ENCODE measurements at regions not wholly inside any gene's neighbourhood (a gene's known extent, or its start where the extent isn't known, plus 50 kb on each side); places are given as distances from the start of the nearest gene placed in this dataset.
"Not testable (repeated sequence)": the region's sequence is repeated elsewhere in the genome, so short reads cannot be mapped to it uniquely, and the experiment has no call there.

GRCh38 chr2:87464219-87464618, 283.7 kb upstream of the PLGLB2 start:
- TF ChIP-seq CTCF (conservative IDR thresholded peaks at IDR 0.05); ZFX (IDR thresholded peaks at IDR 0.05): not testable (repeated sequence)
